NCI-H226 (cell line): ENCODE measurements at regions not wholly inside any gene's neighbourhood (a gene's known extent, or its start where the extent isn't known, plus 50 kb on each side); places are given as distances from the start of the nearest gene placed in this dataset.

Source experiments
- DNase-seq: peaks from one replicate; pipeline ENCODE4 v3.0.0-alpha.2; 2015

DNA sequence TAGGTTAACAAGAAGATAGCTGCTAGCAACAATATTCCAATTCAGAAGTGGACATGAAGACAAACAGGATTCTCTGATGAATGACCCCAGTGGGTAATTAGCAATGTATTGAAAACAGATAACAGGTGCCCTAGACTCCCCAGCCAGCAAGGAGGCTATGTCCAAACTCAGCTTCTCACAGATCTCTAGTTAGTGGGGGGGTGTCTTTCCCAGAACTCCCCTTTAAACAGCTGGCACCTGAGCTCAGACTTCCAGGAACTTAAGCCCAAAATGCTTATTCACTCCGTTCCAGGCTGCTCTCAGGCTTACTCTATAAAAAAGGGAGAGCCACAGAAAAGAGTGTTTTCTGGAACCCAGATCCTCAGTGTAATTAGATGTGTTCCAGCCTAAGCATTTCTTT is 423.0 kb upstream of the THBS1 start:
- DNase-seq, result no peak

DNA sequence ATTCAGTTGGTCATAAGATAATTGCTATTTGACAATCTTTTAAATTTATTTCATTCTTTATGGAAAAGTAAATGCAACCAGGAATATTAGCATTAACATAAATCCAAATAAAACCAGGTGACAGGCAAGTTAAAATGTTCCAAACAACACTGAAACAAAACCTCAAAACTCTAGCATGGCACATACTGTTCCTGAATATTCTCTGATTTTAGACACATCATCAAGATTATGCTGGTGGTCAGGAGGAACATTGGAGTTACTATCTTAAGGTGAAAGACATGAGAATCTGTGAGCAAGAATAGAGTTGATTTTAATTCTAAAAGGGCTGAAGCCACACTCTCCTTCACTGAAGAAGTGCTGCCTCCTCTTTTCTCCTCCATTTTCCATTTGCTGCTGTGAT is 421.0 kb upstream of the THBS1 start:
- no peak for DNase-seq

DNA sequence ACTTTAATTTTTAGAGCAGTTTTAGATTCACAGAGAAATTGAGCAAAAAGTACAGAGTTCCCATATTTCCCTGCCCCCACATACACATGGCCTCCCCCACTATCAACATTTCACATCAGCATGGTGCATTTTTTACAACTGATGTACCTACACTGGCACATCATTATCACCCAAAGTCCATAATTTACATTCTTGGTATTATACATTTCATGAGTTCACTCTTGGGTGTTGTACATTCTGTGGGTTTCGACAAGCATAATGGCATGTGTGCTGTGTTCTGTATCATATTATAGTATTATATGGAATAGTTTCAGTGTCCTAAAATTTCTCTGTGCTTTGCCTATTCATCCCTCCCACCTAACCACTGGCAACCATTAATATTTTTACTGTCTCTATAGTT is 419.8 kb upstream of the THBS1 start:
- no peak for DNase-seq

DNA sequence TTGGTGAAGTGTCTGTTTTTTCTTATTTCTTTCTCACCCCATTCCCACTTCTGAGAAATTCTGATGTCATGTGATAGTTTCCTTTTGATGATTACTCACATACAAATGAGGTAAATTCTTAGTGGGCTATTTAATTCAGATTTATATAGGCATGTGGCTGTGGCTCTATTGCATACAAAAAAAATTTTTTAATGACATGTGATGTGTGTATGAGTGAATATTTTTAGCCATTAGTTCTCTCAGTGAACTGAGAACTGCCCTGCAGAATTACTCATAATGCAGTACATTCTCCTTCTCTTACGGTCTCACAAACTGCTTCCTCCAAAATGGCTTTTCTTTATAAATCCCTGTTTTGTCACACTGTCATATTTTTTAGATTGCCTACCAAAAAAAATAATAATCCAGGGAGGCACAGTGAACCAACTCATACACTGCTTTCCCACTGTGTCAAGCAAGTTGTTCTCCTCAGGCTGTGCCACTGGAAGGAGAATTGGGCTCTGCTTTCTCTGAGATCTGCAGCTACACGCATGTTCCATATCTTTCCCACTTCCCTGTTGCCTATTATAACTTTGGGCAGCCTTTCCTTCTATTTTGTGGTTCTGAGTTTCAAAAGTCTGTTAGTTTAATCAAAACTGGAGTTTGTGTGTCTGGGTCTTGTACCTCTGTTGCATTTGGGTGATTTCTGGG is 415.7 kb upstream of the THBS1 start:
- no peak for DNase-seq

DNA sequence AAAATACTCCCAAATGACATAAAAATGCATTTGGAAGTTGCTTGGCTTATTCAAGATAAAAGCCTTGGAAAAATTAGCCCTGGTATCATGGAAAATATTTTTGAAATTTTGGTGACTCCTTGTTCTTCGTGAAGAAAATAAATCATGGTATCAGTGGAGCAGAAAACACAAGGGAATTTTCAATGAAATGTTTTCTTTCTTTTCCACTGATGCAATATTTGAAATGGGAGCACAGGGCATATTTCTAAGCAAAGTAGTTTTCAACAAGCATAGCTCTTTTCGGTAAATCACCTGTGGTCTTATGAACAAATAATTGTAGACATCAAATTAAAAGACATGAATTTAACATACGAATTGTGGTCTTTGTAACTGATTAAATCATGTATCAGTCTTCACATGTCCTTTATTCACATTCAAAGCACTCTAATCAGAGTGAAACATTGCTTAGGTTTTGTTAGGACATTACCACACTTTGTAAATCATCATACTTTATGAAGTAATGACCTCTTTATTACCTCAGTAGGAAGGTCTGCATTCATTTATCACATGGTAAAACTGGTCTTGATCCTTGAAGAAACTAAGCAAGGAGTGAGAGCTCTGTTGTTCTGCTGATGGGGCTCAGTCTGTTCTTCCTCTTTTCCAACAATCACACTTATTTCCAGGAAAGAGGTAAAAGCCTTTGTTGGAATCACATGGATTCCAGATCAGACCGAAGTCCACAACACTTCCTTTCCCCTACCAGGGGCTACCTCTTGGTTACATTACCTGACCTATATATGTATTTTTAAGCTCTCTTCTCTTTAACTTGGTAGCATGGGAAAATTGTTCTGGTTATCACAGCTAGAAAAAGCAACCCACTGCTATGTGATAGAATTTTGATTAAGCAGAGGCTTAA is 413.5 kb upstream of the THBS1 start:
- DNase-seq, result no peak

DNA sequence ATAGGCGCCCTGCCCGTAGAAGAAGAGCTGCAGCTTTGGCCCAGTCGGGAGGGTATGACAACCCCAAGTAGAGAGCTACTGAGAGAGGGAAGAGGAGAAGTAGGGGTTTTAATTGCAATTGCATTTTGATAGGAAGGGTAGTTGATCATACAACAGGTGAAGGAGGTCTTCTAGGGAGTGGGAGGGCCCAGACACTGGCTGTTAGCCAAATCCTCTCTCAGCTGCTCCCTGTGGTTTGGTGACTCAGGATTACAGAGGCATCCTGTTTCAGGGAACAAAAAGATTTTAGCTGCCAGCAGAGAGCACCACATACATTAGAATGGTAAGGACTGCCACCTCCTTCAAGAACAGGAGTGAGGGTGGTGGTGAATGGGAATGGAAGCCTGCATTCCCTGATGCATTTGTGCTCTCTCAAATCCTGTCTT is 408.9 kb upstream of the THBS1 start:
- peak; percentile 73 for DNase-seq

DNA sequence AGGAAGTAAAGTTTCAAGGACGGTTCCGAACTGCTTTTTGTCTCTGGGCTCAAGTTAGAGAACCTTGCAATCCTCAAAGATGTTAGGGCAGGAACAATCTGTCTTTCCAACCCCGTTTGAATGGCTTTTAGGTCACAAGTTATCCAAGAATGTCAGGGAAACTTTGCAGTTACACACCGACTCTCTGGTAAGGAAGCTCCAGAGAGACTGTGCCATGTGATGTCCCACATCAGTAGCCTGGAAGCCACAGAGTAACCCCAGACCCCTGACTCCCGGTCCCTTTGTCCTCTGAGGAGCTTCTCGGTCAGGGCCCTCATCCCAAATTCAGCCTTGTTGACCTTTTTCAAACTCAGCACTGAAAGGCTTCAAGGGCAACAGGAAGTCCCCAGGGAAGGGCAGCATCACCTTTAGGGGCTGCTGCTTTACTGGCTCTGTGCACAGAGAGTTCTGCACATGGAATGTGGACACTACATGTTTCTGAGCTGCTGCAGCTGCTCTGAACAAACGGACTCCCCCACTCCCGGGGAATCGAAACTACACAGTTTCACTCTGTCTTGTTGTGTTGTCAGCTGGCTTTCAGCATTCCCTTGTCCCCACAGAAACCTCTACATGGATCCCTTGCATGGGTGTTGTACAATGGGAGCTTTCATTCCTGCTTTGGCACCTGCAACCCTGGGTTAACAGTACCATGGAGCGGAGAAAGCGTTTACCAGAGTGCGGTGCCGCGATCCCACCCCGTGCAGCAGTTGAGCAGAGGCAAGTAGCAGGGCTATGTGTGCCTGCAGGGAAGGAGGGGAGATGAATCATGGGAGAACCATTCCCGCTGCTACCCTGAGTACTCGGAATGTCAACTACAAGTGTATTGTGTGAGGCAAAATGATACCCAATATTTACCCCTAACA is 408.2 kb upstream of the THBS1 start:
- DNase-seq, result no peak

DNA sequence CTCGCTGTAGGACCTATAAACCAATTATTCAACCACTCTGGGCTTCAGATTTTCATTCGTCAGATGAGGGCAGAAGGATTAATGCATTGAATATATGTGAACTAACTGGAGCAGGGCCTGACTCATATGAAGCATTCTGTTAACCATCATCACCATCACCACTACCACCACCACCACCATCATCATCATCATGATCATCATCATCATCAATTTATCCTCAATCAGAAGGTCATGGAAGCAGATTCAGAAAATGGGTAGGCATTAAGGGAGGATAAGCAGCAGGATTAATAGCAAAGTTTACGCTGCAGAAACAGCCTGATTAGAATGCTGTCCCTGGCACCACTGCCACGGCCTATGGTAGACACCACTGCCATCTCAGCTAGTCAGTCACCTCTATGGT is 407.5 kb upstream of the THBS1 start:
- no peak for DNase-seq

DNA sequence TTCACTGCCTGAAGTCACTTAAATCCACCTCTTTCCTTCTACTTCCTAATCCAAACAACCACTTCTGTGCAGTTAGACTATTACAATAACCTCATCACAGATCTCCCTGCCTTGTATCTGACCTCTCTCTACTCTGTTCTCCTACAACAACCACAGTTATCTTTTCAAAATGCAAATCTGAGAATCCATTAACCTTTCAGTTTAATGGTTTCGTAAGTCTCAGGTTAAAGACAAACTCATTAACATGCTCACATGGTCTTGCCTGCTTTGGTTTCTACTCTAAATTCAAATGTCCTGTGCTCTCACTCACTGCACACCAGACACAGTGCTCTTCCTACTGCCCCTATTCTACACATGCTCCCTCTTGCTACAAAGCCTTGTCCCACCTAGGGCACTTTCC is 406.5 kb upstream of the THBS1 start:
- no peak for DNase-seq

DNA sequence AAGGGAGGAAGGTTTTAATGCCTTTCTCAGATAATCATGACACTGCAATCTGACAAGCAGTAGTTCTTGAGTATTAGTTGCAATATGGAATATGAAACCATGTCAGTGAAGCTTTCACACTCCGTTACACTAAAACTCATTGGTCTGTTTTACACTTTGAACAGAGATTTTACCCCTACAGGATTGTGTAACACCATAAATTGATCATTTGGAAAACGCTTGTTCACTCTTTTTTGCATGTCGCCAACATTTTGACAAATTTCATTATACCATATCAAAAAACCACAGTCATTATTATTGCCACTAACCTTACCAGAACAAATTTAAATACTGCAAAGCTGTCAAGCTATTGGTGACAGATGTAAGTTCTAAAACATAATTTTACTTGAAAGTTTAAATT is 404.8 kb upstream of the THBS1 start:
- no peak for DNase-seq

DNA sequence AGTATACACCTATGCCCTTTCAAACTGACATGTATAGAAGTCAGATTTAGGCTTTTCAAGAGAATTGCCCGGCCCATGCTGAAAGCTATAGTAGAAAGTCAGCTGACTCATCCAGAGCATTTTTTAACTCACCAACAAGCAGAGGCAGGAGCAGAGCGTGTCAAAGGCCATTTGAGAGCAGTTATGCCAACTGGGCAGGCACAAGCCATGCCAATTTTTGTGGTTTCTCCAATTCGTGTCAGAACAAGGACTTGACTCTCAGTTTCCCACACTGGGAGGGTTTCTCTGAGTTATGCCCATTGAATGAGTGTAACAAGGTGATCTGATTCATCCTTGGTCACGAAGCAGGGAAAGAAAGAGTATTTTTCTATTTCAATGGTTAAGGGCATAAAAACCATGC is 403.3 kb upstream of the THBS1 start:
- DNase-seq, result no peak

DNA sequence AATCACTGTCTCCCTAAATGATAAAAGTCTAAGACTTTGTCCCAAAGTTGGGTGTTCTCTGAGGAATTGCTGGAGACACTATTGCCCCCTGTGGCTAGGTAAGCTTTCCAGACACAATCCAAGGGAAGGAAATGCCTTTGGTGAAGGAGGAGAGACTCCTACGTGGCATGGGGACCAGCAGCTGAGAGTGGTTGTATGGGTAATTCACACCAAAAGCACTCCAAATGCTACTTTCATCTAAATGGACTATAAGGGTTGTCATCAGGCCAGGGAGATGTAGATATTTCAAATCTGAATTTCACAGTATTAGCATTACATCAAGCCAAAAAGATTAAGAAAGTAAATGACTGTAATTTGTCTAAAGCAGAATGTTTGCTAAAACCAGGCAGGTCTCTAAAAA is 400.8 kb upstream of the THBS1 start:
- DNase-seq, result no peak

DNA sequence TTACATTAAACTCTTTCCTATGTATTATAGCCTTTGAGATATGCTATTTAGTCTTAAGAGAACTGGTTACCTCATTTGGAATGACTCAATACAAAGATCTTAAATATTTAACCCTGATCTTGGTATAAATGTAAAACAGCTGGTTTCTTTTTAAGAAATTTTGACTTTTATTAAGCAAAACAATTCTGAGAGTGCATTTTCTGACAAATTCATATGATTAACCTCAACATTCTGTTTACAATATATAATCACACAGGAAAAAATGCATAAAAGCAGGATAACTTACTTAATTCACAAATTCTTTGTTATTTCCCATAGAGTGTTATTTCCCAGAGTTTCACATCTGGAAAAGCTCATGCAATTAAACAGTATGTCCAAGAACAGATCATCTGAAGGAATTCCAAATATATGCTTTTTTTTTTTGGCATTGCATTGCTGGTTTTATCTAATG is 400.4 kb upstream of the THBS1 start:
- no peak for DNase-seq

DNA sequence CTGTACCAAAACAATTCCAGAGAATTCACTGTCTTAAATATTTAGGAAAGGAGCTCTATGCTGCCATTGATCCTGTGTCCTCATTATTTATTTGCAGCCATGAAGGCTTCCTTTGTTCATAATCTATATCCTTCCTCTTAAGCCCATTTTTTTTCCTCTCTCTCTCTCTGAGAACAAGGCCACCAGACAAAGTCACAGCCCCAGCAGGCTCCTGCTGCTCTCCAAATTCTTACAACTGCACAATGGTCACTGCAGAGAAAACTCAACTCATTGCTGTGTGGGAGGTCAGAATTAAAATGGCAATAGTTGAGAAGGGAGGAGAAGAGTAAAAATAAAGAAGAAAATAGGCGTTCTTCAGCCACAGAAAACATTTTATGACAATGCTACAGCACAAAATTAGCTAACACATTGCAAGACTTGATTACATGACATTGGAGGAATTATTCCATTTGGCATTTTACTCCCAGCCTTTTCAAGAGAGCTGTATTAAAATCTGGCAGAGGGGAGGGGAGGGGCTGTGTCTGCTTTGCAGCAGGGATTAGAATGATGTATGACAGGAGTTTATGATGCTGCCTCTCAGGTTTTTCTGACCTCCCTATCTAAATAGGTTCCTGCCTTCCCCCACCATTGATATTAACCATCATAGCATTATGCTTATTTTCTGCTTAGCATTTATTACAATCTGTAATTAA is 399.7 kb upstream of the THBS1 start:
- no peak for DNase-seq

DNA sequence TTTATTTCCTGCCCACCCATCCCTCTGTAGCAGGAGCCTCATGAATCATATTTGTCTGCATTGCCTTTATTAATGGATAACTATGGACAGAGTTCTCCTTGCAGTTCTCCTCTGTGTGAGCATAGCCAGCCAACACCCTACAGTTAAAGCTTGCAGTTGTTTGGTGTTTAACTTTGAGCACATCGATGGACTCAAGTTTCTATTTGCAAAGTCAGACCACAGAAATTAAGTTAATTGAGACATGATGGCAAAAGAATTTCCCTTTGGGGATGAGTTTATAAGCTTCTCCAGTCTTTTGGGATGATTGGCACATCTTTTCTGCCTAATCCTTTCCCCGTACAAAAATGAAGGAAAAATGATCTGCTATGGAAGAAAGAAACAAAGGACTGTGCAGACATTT is 398.9 kb upstream of the THBS1 start:
- no peak for DNase-seq

DNA sequence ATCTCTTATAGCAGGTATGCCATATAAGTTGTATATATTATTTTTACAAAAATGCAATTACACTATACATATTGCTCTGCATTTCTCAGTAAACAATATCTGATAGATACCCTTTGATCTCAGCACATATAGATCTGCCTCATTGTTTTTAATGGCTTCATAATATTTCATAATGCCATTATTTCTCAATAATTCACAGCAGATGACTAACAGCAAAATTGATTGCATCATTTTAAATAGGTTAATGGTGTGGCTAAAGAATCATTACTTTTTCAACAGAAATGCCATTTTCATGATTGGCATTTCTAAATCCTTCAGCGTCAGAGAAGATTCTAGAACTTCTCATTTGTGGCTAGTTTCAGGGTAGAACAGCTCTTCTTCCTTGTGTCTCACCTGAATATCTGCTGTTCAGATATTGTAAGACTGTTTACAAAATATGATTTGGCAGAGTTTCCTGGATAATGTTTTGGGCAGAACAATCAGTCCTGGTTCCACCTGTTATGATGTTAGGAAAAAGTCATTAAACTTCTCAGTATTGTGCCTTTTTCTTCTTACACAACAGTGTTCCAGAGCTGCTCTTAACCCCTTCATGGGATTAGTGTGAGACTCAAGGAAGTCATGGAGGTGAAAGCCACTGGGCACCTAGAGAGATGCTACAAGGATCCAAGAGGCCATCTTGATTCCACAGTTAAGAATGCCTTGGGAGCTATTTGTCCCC is 397.6 kb upstream of the THBS1 start:
- DNase-seq, result no peak

DNA sequence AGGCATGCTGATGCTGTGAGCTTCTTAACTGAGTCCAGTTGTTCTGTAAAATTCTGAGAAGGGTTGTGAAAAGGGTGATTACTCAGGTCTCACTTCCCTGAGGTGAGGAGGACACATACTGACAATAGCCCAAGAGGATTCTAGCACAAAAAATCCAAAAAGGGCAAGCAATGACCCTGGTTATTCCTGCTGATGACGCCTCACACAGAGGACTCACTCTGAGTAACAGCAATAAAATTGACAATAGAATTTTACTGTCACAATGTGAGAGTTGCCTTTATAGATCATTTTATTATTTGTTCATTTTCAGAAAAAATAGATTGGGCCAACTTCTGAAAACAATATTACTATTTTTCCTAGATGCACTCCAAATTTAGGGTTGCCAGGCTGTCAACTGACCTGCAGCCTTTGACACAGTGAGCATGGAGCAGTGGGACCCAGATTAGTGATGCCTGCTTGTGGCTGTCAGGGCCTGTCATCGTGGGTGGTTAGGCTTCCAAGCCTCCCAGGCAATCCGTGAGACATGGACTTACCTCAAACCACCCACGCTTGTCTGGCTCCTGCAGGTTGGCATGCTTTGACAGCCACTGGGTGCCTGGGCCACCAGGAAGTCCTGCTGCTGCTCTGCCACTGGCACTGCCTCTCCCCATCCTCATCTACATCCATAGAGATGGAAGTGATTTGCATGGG is 396.0 kb upstream of the THBS1 start:
- DNase-seq, result no peak

DNA sequence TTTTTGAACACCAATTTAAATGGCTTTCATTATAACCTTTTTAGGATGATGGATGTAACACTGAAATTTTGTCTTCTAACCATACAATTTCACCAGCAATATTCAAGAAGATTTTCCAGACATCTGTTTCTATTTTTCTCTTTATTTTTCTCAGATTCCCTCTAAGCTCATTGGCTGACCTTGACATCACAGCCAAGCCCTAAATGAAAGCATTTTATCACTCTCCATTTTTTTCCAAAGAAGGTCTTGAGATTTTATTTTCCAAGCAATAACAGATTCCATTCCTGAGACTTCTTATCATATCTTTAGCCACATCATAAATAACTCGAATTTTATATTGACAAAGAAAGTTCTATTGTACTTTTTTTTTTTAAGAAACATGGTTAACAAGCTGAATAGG is 392.6 kb upstream of the THBS1 start:
- DNase-seq, result no peak

DNA sequence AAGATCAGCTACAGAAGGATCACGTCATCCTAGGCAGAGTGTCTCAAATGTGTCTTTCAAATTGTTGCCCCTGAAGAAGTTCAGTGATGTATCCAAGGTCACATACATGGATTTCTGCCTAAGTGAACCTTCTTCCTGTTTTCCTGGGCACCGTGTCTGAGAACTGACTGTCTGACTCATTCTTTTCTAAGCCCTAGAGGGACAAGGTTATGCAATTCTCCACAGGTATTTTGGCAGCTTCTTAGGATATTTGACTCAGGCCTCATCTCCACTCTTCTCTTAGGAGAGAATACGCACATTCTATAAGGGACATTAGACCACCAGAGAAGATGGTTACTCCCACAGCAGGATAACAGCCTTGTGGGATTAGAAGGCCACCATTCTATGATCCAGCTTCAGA is 391.9 kb upstream of the THBS1 start:
- DNase-seq, result peak; percentile 80

DNA sequence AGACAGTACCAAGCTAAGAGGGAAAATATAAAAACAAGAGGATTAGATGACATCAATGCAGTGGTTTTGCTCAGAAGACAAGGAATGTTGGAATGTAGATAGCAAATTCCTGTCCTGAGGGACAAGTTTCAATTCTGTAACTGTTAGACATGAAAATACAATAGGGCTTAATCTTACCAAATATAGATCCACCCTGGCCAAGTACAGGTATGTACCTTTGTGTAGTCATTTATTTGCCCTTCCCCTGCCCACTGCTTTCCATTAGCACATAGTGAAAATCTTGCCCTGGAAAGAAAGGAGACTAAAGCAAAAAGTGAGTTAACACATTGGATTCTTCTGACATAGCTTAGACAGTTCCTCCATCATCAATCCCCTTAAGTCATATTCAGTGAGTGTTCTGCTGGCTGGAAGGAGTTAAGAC is 389.0 kb upstream of the THBS1 start:
- peak; percentile 20 for DNase-seq

DNA sequence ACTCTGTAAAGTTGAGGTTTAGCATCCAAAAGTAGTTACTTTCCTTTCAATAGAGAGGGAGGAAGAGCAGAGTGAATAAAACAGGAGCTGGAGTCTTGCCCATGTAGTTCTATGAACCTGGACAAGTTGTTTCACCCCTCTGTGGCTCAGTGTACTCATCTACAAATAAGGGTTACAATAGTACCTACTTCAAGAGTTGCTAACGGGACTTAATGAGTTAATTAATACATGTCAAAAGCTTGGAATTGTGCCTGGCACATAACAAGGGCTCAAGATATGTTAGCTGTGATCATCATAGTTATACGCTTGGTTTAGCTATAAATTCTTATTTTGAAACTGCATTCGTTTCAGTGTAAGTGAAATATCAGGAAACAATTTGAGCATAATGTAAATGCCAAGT is 388.5 kb upstream of the THBS1 start:
- DNase-seq, result no peak
